ENCODE measurements at regions not wholly inside any gene's neighbourhood (a gene's known extent, or its start where the extent isn't known, plus 50 kb on each side); places are given as distances from the start of the nearest gene placed in this dataset.

DNA sequence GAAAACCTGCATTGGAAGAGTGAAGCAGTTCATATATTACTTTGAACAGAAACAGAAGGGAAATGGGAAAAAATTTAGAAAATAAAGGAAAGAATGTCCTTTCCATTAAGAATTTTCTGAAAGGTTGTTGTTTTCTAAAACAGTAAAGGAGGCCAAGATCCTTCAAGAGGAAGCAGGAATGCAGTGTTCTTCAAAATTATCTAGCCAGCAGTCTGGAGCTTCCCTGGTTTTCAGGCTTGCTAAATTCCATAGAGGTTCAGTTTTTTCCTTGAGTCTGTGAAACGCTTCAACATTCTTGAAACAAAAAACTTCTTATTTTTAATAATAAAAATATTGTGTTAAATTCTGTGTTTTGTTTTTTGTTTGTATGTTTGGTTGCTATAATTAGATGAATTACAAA lies 189.0 kb upstream of the ANO3 start:
- Histone ChIP-seq H3K4me2 (ENCODE audit: low read length) (no peak overlapping the region), H2AFZ (ENCODE audit: low read length) (no peak overlapping the region), H3K4me1 (ENCODE audit: insufficient read depth, low read length, poor library complexity, severe bottlenecking) (no peaks in the 10 kb centered on the region), H3K4me3 (ENCODE audit: low read depth, low read length, poor library complexity, severe bottlenecking) (no peak overlapping the region), H3K9me2 (ENCODE audit: insufficient read depth, low read length) (no peaks in the 10 kb centered on the region), H3K9me3 (ENCODE audit: low read length) (no peaks in the 10 kb centered on the region), H3K36me3 (ENCODE audit: insufficient read depth, low read length) (no peaks in the 10 kb centered on the region), H4K20me1 (ENCODE audit: insufficient read depth, low read length) (no peaks in the 10 kb centered on the region), H3K27ac (ENCODE audit: low read depth, low read length, poor library complexity, severe bottlenecking) (no peak overlapping the region), H3K79me2 (ENCODE audit: insufficient read depth, low read depth, low read length) (no peaks in the 10 kb centered on the region)
- ChIA-PET POLR2A (interaction anchor here (2.1 kb wide), 1 partner anchor 161 kb away, joined by 14 read pairs; no protein-coding TSS in a partner anchor), CTCF (ENCODE audit: unreplicated experiment) (no interaction called here)
- no peak for TF ChIP-seq EZH2phosphoT487 (IDR thresholded peaks at IDR 0.05; ENCODE audit: borderline replicate concordance, low read depth, low read length)
- TF ChIP-seq, protein P1, sequence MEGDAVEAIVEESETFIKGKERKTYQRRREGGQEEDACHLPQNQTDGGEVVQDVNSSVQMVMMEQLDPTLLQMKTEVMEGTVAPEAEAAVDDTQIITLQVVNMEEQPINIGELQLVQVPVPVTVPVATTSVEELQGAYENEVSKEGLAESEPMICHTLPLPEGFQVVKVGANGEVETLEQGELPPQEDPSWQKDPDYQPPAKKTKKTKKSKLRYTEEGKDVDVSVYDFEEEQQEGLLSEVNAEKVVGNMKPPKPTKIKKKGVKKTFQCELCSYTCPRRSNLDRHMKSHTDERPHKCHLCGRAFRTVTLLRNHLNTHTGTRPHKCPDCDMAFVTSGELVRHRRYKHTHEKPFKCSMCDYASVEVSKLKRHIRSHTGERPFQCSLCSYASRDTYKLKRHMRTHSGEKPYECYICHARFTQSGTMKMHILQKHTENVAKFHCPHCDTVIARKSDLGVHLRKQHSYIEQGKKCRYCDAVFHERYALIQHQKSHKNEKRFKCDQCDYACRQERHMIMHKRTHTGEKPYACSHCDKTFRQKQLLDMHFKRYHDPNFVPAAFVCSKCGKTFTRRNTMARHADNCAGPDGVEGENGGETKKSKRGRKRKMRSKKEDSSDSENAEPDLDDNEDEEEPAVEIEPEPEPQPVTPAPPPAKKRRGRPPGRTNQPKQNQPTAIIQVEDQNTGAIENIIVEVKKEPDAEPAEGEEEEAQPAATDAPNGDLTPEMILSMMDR (conservative IDR thresholded peaks at IDR 0.05; ENCODE audit: low read length): no peak
- DNase-seq (ENCODE audit: low spot score): no peak
- no TSS peak for BruUV-seq (replicated peaks)
- intact Hi-C loops (cut with micrococcal nuclease; ENCODE audit: unreplicated experiment): no loop called here

DNA sequence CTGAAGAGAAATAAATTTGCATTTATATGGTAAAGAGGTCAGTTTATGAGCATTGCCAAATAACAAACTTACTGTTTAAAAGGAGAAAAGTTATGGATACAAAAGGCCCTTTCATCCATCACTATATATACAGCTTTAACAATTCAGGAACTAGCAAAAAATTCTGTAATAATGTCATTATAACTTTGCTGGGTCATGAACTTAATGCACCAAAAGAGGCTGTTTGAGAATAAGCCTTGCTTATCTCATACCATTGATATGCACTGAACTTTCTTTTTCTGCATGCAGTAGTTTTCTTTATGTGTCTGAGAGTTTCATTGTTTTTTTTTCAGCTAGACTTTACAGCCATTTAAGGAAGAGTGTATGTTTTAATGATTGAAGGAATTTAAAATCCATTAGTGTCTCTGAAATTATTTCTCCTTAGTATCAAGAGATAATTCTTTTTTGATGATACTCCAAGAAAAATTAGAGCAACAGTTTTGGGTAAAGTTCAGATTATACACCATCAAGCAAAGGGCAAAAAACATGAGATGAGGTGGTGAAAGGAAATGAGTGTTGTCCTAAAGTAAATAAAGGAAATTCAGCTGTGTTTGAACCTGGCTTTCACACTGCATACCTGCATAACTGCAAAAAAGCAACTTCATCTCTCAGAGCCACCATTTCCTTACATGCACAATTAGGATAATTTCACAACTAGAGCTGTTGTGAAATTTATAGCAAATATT lies 188.2 kb upstream of the ANO3 start:
- CTCF ChIA-PET (ENCODE audit: unreplicated experiment): interaction anchor here (0.8 kb wide), 1 partner anchor 161 kb away, joined by 3 read pairs; no protein-coding TSS in a partner anchor
- TF ChIP-seq, protein P1 (conservative IDR thresholded peaks at IDR 0.05; ENCODE audit: low read length): no peak
- TF ChIP-seq EZH2phosphoT487 (IDR thresholded peaks at IDR 0.05; ENCODE audit: borderline replicate concordance, low read depth, low read length): no peak
- intact Hi-C loops (cut with micrococcal nuclease; ENCODE audit: unreplicated experiment): no loop called here
- no peaks in the 10 kb centered on the region for H3K4me1 ChIP-seq (ENCODE audit: insufficient read depth, low read length, poor library complexity, severe bottlenecking)
- H2AFZ ChIP-seq (ENCODE audit: low read length): no peak overlapping the region
- H3K79me2 ChIP-seq (ENCODE audit: insufficient read depth, low read depth, low read length): no peaks in the 10 kb centered on the region
- POLR2A ChIA-PET: interaction anchor here (1.0 to 2.1 kb wide), 2 partner anchors 148 to 162 kb away, joined by 3 to 14 read pairs; no protein-coding TSS in a partner anchor
- no TSS peak for BruUV-seq (replicated peaks)
- no peak for DNase-seq (ENCODE audit: low spot score)
- no peak overlapping the region for H3K27ac ChIP-seq (ENCODE audit: low read depth, low read length, poor library complexity, severe bottlenecking)
- no peaks in the 10 kb centered on the region for H4K20me1 ChIP-seq (ENCODE audit: insufficient read depth, low read length)
- no peaks in the 10 kb centered on the region for H3K36me3 ChIP-seq (ENCODE audit: insufficient read depth, low read length)
- no peak overlapping the region for H3K4me2 ChIP-seq (ENCODE audit: low read length)
- H3K4me3 ChIP-seq (ENCODE audit: low read depth, low read length, poor library complexity, severe bottlenecking): no peak overlapping the region
- no peaks in the 10 kb centered on the region for H3K9me3 ChIP-seq (ENCODE audit: low read length)
- no peaks in the 10 kb centered on the region for H3K9me2 ChIP-seq (ENCODE audit: insufficient read depth, low read length)

DNA sequence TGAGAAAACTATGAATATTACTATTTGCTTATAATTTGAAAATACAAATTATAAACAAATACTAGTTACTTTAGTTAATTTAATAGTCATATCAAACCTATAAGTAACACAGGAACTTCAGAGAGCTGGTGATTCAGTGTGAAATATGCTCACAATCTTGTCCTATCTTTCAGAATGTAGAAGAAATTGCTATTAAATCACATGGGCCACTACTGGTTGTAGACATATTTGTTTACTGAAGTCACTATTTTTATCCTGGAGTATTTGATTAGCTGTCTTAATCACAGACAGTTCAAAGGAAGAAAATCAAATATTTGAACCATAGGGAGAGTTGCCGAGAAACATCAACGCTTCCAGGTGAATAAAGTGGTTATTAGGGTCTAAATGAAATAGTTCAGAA lies 187.6 kb upstream of the ANO3 start:
- Histone ChIP-seq H3K79me2 (ENCODE audit: insufficient read depth, low read depth, low read length) (no peaks in the 10 kb centered on the region), H2AFZ (ENCODE audit: low read length) (no peak overlapping the region), H3K36me3 (ENCODE audit: insufficient read depth, low read length) (no peaks in the 10 kb centered on the region), H4K20me1 (ENCODE audit: insufficient read depth, low read length) (no peaks in the 10 kb centered on the region), H3K4me3 (ENCODE audit: low read depth, low read length, poor library complexity, severe bottlenecking) (no peak overlapping the region), H3K4me1 (ENCODE audit: insufficient read depth, low read length, poor library complexity, severe bottlenecking) (no peaks in the 10 kb centered on the region), H3K9me3 (ENCODE audit: low read length) (no peaks in the 10 kb centered on the region), H3K4me2 (ENCODE audit: low read length) (no peak overlapping the region), H3K27ac (ENCODE audit: low read depth, low read length, poor library complexity, severe bottlenecking) (no peak overlapping the region), H3K9me2 (ENCODE audit: insufficient read depth, low read length) (no peaks in the 10 kb centered on the region)
- intact Hi-C loops (cut with micrococcal nuclease; ENCODE audit: unreplicated experiment): no loop called here
- ChIA-PET POLR2A (interaction anchor here (1.0 to 2.1 kb wide), 3 partner anchors 11 to 163 kb away, joined by 3 to 14 read pairs (median 3); no protein-coding TSS in a partner anchor), CTCF (ENCODE audit: unreplicated experiment) (interaction anchor here (0.8 kb wide), 1 partner anchor 162 kb away, joined by 3 read pairs; no protein-coding TSS in a partner anchor)
- TF ChIP-seq EZH2phosphoT487 (IDR thresholded peaks at IDR 0.05; ENCODE audit: borderline replicate concordance, low read depth, low read length): no peak
- TF ChIP-seq, protein P1 (conservative IDR thresholded peaks at IDR 0.05; ENCODE audit: low read length): no peak
- BruUV-seq (replicated peaks): no TSS peak
- no peak for DNase-seq (ENCODE audit: low spot score)
